Fibroblast of pulmonary artery (primary cell): ENCODE measurements at regions not wholly inside any gene's neighbourhood (a gene's known extent, or its start where the extent isn't known, plus 50 kb on each side); places are given as distances from the start of the nearest gene placed in this dataset.
A peak's percentile ranks its signal among the peaks of the same experiment; 100 is the strongest.
"Not testable (repeated sequence)": the region's sequence is repeated elsewhere in the genome, so short reads cannot be mapped to it uniquely, and the experiment has no call there.

Experiments
- DNase-seq: peaks from one replicate; pipeline ENCODE4 v3.0.0-alpha.2; 2010; ENCODE audit warnings: low read depth
- H3K4me3 ChIP-seq: replicated peaks from 2 replicates; pipeline ENCODE4 v1.5.1; 2011; ENCODE audit warnings: low read depth, mild to moderate bottlenecking, control low read depth, low read length, moderate library complexity
- TF ChIP-seq, protein P1 (sequence below): IDR thresholded peaks from 2 replicates; pipeline ENCODE4 v1.5.1; 2011; ENCODE audit warnings: mild to moderate bottlenecking, control low read depth, low read length, inconsistent platforms; ENCODE audit errors: missing control alignments

DNA sequence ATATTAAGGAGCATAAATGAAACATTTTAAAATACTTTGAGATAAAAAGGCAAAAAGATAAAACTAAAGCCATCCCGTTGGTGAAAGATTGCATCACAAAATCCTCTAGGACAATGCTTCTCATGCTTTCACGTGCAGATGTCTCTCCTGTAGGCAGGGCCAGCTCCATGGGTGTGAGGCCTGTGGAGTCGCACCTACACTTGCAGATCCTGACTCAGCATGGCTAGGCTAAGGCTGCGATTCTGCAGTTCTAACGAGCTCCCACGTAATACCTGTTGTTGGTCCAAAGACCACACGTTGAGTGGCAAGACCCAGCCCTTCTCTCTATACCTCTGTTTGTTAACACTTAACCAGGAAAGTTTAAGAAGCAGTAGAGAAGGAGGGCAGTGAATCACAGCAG, 62.1 kb upstream of the CAPRIN1 start:
- H3K4me3 ChIP-seq, result no peak overlapping the region
- TF ChIP-seq, protein P1, sequence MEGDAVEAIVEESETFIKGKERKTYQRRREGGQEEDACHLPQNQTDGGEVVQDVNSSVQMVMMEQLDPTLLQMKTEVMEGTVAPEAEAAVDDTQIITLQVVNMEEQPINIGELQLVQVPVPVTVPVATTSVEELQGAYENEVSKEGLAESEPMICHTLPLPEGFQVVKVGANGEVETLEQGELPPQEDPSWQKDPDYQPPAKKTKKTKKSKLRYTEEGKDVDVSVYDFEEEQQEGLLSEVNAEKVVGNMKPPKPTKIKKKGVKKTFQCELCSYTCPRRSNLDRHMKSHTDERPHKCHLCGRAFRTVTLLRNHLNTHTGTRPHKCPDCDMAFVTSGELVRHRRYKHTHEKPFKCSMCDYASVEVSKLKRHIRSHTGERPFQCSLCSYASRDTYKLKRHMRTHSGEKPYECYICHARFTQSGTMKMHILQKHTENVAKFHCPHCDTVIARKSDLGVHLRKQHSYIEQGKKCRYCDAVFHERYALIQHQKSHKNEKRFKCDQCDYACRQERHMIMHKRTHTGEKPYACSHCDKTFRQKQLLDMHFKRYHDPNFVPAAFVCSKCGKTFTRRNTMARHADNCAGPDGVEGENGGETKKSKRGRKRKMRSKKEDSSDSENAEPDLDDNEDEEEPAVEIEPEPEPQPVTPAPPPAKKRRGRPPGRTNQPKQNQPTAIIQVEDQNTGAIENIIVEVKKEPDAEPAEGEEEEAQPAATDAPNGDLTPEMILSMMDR, result no peak
- no peak for DNase-seq

DNA sequence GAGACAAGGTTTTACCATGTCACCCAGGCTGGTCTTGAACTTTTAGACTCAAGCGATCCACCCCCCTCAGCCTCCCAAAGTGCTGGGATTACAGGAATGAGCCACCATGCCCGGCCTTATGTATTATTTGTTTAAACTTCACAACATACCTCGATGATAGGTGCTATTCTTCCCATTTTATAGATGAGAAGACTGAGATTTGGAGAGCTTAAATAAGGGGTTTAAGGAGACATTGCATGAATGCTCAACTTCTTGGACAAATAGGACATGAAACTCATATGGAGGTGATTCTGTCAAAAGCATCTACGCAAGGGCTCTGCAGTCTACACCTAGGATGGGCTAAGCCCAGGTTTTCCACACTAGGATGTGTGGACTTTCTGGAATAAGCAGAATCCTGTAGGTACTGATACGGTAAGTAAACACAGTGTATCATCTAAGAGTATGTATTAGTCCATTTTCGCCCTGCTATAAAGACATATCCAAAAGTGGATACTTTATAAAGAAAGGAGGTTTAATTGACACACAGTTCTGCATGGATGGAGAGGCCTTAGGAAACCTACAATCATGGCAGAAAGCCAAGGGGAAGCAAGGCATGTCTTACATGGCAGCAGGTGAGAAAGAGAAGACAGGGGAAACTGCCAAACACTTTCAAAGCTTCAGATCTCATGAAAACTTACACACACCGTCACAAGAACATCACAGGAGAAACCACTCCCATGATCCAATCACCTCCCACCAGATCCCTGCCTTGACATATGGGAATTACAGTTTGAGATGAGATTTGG, 62.8 kb upstream of the CAPRIN1 start:
- no peak overlapping the region for H3K4me3 ChIP-seq
- TF ChIP-seq, protein P1, result no peak
- no peak for DNase-seq

DNA sequence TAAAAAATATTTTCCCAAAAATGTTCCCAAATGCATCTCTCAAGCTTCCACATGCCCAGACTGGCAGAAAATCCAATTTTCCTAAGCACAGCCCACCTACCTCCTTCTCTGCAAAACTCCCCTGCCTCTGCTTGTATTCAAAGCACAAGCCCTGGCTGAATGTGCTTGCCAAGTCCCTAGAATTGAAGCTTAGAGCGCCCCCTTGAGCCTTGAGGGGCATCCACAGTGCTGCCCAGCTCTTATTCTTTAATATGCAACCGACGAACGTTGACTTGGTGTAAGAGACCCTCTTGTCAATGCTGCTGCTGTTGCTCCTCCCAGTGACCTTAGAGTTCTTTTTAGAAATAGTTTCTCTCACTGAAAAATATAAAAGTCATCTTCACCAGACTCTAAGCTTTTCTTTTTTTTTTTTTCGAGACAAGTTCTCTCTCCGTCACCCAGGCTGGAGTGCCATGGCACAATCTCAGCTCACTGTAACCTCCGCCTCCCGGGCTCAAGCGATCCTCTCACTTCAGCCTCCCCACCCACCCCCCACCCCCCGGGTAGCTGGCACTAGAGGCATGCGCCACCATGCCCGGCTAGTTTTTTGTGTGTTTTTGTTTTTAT, 63.5 kb upstream of the CAPRIN1 start:
- peak; percentile 92 for DNase-seq
- H3K4me3 ChIP-seq, result no peak overlapping the region
- TF ChIP-seq, protein P1, result peak; percentile 96

DNA sequence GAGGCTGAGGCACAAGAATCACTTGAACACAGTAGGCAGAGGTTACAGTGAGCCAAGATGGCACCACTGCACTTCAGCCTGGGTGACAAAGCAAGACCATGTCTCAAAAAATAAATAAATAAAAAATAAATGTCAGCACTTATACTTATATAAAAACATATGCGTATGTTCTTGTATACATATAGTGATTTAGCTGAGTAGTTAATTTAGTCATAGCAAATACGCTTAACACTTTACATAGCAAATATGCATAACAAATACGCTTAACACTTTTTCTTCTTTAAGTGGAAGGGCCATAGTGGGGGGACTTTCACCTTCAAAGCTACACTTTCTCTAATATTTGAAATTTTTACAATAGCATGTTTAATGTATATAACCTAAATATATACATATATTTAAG, 64.0 kb upstream of the CAPRIN1 start:
- no peak for DNase-seq
- TF ChIP-seq, protein P1, result no peak
- H3K4me3 ChIP-seq, result no peak overlapping the region

DNA sequence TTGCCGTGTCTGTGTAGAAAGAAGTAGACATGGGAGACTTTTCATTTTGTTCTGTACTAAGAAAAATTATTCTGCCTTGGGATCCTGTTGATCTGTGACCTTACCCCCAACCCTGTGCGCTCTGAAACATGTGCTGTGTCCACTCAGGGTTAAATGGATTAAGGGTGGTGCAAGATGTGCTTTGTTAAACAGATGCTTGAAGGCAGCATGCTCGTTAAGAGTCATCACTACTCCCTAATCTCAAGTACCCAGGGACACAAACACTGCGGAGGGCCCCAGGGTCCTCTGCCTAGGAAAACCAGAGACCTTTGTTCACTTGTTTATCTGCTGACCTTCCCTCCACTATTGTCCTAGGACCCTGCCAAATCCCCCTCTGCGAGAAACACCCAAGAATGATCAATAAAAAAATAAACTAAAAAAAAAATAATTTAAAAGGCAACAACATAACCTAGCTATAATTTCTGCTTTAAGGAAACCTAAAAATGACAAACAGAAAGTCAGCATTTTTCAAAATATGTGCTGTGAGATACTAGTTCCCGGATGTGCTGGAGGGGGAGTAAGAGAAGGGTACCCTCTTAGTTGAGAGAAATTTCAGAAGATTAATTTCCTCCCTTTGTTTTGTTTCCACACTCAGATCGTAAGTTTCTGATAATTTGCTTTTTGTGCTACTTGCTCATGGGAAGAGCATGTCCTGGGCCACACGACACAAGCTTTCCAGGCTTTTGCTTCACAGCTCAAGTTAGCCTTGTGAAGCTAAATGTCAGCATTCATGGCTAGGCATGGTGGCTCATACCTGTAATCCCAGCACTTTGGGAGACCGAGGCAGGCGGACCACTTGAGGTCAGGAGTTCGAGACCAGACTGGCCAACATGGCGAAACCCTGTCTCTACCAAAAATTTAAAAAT, 64.7 kb upstream of the CAPRIN1 start:
- DNase-seq, result peak; percentile 16
- H3K4me3 ChIP-seq, result not testable (repeated sequence)

DNA sequence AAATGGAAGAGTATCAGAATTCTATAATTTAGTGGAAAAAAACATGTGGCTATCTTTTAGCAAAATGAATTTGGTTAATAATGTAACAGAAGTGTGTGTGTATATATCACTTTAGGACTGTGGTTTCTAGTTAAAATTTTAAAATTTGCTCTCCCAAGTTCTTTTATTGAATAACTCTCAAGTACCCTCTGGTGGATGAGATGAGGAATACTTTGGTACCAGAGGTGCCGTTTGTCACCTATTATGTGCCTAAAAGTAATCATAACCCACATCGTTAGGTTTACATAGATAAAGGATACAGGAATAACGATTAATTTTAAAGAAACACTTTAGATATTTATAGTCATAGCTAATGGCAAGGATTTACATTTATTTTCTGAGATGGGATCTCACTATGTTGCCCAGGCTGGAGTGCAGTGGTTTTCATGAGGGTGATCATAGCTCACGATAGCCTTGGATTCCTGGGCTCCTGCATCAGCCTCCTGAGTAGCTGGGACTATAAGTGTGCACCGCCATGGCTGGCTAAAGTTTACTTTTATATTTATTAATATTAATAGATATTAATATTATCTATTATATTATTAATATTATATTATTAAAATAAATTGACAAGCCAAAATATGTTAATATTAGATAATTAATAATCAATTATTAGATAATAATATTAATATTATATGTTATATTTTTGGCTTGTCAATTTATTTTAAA, 66.7 kb upstream of the CAPRIN1 start:
- H3K4me3 ChIP-seq, result no peak overlapping the region
- DNase-seq, result no peak
- TF ChIP-seq, protein P1, result peak; percentile 19
